ENCODE measurements at regions not wholly inside any gene's neighbourhood (a gene's known extent, or its start where the extent isn't known, plus 50 kb on each side); places are given as distances from the start of the nearest gene placed in this dataset.

DNA sequence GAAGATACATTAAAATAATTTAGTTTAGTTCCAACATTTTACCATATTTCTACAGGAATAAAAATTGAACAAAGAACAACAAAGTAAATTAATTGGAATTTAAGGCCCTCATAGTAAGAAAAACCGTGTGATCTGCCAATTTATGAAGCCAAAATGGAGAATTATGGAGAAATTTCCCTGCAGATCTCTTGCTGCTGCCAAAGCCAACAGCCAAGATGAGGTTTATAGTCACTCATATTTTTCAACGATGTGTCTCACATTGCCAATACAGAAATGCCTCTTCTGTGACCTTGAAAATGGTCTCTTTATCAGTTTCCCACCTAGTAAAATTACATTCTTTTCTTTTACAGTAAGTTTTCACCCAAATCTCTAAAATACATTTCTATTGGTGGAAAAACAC is 317.2 kb upstream of the FIGN start:
- WGBS, 2 donors (ENCODE audit: low coverage in 1 of 2) = 50 to 71% methylated on average over 2 of the region's 2 CpGs
- no peak overlapping the region for H3K27ac ChIP-seq
- TF ChIP-seq, protein P1, sequence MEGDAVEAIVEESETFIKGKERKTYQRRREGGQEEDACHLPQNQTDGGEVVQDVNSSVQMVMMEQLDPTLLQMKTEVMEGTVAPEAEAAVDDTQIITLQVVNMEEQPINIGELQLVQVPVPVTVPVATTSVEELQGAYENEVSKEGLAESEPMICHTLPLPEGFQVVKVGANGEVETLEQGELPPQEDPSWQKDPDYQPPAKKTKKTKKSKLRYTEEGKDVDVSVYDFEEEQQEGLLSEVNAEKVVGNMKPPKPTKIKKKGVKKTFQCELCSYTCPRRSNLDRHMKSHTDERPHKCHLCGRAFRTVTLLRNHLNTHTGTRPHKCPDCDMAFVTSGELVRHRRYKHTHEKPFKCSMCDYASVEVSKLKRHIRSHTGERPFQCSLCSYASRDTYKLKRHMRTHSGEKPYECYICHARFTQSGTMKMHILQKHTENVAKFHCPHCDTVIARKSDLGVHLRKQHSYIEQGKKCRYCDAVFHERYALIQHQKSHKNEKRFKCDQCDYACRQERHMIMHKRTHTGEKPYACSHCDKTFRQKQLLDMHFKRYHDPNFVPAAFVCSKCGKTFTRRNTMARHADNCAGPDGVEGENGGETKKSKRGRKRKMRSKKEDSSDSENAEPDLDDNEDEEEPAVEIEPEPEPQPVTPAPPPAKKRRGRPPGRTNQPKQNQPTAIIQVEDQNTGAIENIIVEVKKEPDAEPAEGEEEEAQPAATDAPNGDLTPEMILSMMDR (IDR thresholded peaks at IDR 0.05) = no peak
- TF ChIP-seq EP300 (IDR thresholded peaks at IDR 0.05) (no peak), POLR2A (IDR thresholded peaks at IDR 0.05) (no peak), POLR2AphosphoS5 (IDR thresholded peaks at IDR 0.05) (no peak)
- no peaks in the 10 kb centered on the region for H3K27me3 ChIP-seq
- no peaks in the 10 kb centered on the region for H3K4me1 ChIP-seq
- no peak overlapping the region for H3K4me3 ChIP-seq
- no peaks in the 10 kb centered on the region for H3K9me3 ChIP-seq
- ATAC-seq = no peak
- H3K36me3 ChIP-seq = no peaks in the 10 kb centered on the region

DNA sequence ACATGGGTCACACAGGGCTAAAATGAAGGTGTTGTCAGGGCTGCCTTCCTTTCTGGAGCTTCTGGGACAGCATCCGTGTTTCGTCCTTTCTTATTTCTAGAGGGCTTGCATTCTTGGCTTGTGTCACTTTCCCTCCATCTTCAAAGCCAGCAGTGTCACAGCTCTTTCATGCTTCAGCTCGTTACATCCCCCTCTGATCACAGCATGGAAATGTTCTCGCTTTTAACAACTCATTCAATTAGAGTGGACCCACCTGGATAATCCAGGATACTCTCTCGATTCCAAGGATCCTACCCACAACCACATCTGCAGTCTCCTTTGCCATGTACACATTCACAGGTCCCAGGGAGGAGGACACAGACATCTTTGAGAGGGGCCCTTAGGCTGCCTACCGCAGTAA is 316.2 kb upstream of the FIGN start:
- no peaks in the 10 kb centered on the region for H3K36me3 ChIP-seq
- no peaks in the 10 kb centered on the region for H3K27me3 ChIP-seq
- H3K4me3 ChIP-seq = no peak overlapping the region
- WGBS, 2 donors (ENCODE audit: low coverage in 1 of 2) = 84 to 90% methylated on average over 4 to 6 of the region's 6 CpGs
- TF ChIP-seq, protein P1 (IDR thresholded peaks at IDR 0.05) = no peak
- TF ChIP-seq EP300 (IDR thresholded peaks at IDR 0.05) = no peak
- TF ChIP-seq POLR2A (IDR thresholded peaks at IDR 0.05) = no peak
- no peak for TF ChIP-seq POLR2AphosphoS5 (IDR thresholded peaks at IDR 0.05)
- H3K9me3 ChIP-seq = no peaks in the 10 kb centered on the region
- H3K27ac ChIP-seq = no peak overlapping the region
- no peak for ATAC-seq
- H3K4me1 ChIP-seq = no peaks in the 10 kb centered on the region

DNA sequence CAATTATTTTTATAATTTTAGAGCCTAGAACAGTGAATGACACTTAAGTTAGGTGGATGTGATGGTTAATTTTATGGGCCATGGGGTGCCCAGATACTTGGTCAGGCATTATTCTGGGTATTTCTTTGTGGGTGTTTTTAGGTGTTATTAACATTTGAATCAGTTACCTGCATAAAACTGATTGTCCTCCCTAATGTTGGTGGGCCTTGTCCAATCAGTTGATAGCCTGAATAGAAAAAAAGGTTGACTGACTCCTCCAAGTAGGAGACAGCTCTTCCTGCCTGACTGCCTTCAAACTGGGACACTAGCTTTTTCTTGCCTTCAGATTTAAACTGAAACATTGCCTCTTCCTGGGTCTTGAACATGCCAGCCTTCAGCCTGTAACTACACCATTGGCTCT is 312.9 kb upstream of the FIGN start:
- Histone ChIP-seq H3K36me3 (no peaks in the 10 kb centered on the region), H3K9me3 (no peaks in the 10 kb centered on the region), H3K4me1 (no peaks in the 10 kb centered on the region), H3K4me3 (no peak overlapping the region), H3K27ac (no peak overlapping the region), H3K27me3 (no peaks in the 10 kb centered on the region)
- no peak for ATAC-seq
- TF ChIP-seq POLR2A (IDR thresholded peaks at IDR 0.05) (no peak), POLR2AphosphoS5 (IDR thresholded peaks at IDR 0.05) (no peak), EP300 (IDR thresholded peaks at IDR 0.05) (no peak)
- TF ChIP-seq, protein P1 (IDR thresholded peaks at IDR 0.05) = no peak

DNA sequence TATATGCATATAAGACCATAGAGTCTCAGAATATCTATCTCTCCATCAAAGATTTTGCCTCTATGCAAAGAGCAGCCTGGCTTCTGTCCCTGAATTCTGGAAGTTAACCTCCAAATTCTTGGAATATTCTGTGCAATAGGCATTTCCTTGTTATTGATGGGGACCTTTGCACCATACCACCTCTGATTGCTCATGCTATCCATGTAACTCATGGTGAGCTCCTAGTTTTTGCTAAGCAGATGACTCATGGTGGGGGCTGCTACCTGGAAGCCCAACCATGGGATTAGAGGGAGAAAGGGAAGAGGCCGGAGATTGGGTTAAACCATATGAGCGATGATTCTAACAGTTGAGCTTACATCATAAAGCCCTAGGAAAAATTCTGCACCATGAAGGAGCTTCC is 310.2 kb upstream of the FIGN start:
- H3K4me3 ChIP-seq = no peak overlapping the region
- TF ChIP-seq POLR2AphosphoS5 (IDR thresholded peaks at IDR 0.05) (no peak), POLR2A (IDR thresholded peaks at IDR 0.05) (no peak), EP300 (IDR thresholded peaks at IDR 0.05) (no peak)
- TF ChIP-seq, protein P1 (IDR thresholded peaks at IDR 0.05) = no peak
- H3K27ac ChIP-seq = no peak overlapping the region
- ATAC-seq = no peak
- H3K36me3 ChIP-seq = no peaks in the 10 kb centered on the region
- H3K4me1 ChIP-seq = no peaks in the 10 kb centered on the region
- no peaks in the 10 kb centered on the region for H3K27me3 ChIP-seq
- 67% methylated on average over 2 of the region's 2 CpGs for WGBS, 2 donors (ENCODE audit: low coverage in 1 of 2)
- peaks cover 0 to 9% (median 0%) of the 10 kb centered on the region in 3 donors for H3K9me3 ChIP-seq

DNA sequence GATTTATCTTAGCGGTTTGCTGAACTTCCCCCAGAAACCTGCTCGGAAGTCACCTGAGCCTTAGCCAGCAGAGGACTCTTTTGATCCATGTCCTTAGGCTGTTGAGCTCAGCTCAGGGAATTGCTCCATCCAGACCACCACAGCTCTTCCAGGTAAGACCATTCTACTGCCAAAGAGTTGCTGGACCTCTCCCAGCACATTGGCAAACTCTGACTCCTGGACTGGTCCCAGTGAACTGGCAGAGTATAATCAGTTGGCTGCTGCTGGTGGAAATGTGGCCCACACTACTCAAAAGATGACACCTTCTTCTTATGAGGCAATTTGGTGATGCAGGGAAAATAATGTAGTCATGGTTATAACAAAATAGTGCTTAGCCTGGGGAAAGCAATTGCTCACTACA is 308.8 kb upstream of the FIGN start:
- no peak overlapping the region for H3K27ac ChIP-seq
- H3K27me3 ChIP-seq = no peaks in the 10 kb centered on the region
- H3K4me3 ChIP-seq = no peak overlapping the region
- ATAC-seq = no peak
- no peaks in the 10 kb centered on the region for H3K36me3 ChIP-seq
- H3K9me3 ChIP-seq = peaks cover 0 to 14% (median 0%) of the 10 kb centered on the region in 3 donors
- 67% methylated on average over 1 of the region's 2 CpGs; no CpG with 5 or more reads in 1 of the 2 donors for WGBS, 2 donors (ENCODE audit: low coverage in 1 of 2)
- no peaks in the 10 kb centered on the region for H3K4me1 ChIP-seq
- TF ChIP-seq EP300 (IDR thresholded peaks at IDR 0.05) (no peak), POLR2A (IDR thresholded peaks at IDR 0.05) (no peak)
- TF ChIP-seq, protein P1 (IDR thresholded peaks at IDR 0.05) = no peak

Data from gastroesophageal sphincter (tissue), 4 donors.